Mesodermal cell (in vitro differentiated cells): ENCODE measurements at regions not wholly inside any gene's neighbourhood (a gene's known extent, or its start where the extent isn't known, plus 50 kb on each side); places are given as distances from the start of the nearest gene placed in this dataset.

Experiments
- H3K27ac ChIP-seq: 2 replicates; pipeline ENCODE4 v1.7.0; 2013; ENCODE audit warnings: mild to moderate bottlenecking, low read depth, low read length, moderate library complexity; ENCODE audit not compliant: severe bottlenecking
- H3K36me3 ChIP-seq: 2 replicates; pipeline ENCODE4 v1.7.1; 2013; ENCODE audit warnings: mild to moderate bottlenecking, low read length, moderate library complexity; ENCODE audit not compliant: control insufficient read depth, insufficient read depth
- H3K4me1 ChIP-seq: one replicate; pipeline ENCODE4 v1.7.1; 2013; ENCODE audit warnings: mild to moderate bottlenecking, low read length; ENCODE audit not compliant: insufficient read depth, control insufficient read depth, poor library complexity, severe bottlenecking
- H3K4me3 ChIP-seq: 2 replicates; pipeline ENCODE4 v1.7.0; 2013; ENCODE audit warnings: low read length, control low read depth, mild to moderate bottlenecking; ENCODE audit not compliant: insufficient read depth, poor library complexity, severe bottlenecking; ENCODE audit errors: extremely low read depth
- H3K9me3 ChIP-seq: 2 replicates; pipeline ENCODE4 v1.7.1; 2013; ENCODE audit warnings: mild to moderate bottlenecking, low read length, moderate library complexity; ENCODE audit not compliant: control insufficient read depth
- WGBS, 2 experiments: methylation state at CpG; one replicate each; pipeline ENCODE4 v1.1.5; 2013; ENCODE audit warnings: missing lambda C conversion rate in 2 of 2; ENCODE audit not compliant: insufficient coverage in 2 of 2; 5-methylcytosine and 5-hydroxymethylcytosine counted together

DNA sequence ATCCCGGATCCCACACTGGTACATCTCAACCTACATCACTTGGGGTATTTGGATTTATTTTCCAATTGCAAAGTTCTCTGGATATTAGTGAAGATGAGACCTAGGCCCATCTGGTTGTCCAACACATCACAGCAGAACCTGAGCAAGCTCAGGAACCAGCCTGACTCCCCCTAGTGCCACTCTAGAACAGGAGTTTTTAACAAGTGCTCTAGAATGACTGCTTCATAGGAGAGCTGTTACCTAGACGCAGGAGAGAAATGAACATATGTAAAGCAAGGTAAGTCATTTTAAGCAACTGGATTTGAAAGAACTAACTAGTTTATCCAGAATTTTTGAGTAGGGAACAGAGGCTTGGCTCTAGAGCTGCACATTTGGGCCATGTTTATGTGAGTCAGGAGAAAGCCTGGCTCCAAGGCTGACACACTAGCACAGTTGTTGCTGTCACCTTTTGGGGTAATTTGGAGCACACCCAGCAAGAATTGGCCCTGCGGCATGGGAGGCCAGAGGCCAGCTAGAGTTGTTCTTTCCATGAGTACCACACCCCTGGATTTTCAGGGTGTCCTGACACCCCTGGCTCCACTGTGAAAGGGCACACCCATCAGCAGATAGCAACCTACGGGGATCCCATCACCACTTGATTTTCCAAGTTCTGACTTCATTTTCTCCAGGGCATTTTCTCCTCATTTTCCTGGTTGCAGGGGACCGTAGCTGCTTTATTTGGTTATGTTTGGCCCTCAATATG is 110.9 kb upstream of the LPAR1 start:
- Histone ChIP-seq H3K4me1 (no peaks in the 10 kb centered on the region), H3K4me3 (no peak overlapping the region), H3K27ac (no peak overlapping the region), H3K36me3 (no peaks in the 10 kb centered on the region), H3K9me3 (no peaks in the 10 kb centered on the region)
- 93 to 100% methylated on average over 3 of the region's 5 CpGs for WGBS, 2 experiments

- 90% methylated on average over 4 to 5 of the region's 10 CpGs for WGBS, 2 experiments
- H3K9me3 ChIP-seq, result no peaks in the 10 kb centered on the region
Observed at GRCh38 chr9:111148052-111149017, 110.1 kb upstream of the LPAR1 start.

DNA sequence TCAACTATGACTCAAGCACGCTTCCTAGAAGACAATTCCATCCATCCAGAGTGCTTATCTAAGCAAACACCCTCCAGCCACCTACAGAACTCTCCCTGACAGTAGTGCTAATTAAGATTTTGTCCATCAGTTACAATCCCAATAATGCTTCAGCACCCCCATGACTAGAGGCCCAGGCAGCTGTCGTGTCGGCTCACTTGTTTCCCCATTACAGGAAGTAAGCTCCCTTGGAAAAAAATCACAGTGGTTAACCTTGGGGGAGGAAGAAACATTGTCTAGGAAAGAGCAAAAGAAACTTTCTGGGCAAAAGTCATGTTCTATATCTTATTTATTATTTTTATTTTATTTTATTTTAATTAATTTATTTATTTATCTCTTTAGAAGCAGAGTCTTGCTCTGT is 108.8 kb upstream of the LPAR1 start:
- no peaks in the 10 kb centered on the region for H3K36me3 ChIP-seq
- no peaks in the 10 kb centered on the region for H3K9me3 ChIP-seq
- no peak overlapping the region for H3K4me3 ChIP-seq
- H3K4me1 ChIP-seq, result no peaks in the 10 kb centered on the region
- no peak overlapping the region for H3K27ac ChIP-seq
- WGBS, 2 experiments, result 80 to 100% methylated on average over 1 to 3 of the region's 3 CpGs

More at GRCh38 chr9:111148052-111149017, 110.1 kb upstream of the LPAR1 start:
- Histone ChIP-seq H3K4me3 (no peak overlapping the region), H3K4me1 (no peaks in the 10 kb centered on the region), H3K36me3 (no peaks in the 10 kb centered on the region), H3K27ac (no peak overlapping the region)

DNA sequence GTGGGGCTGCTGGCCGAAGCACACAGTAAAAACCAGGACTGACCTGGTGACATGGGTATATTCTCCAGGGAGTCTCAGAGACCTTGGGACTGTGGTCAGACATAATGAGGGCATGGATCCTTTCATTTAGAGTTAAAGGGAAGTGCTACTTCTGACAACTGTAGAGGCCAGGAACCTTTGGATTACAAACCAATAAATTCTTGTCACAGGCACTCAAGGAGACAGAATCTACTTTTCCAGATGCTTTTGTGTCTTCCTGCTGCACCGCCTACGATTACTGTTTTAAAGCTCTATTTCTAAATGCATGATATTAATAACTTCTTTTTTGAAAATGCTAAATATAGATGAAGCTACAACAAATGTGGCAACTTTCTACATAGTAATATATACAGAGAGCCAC is 106.5 kb upstream of the LPAR1 start:
- Histone ChIP-seq H3K9me3 (no peaks in the 10 kb centered on the region), H3K4me3 (no peak overlapping the region), H3K4me1 (no peaks in the 10 kb centered on the region), H3K27ac (no peak overlapping the region), H3K36me3 (no peaks in the 10 kb centered on the region)
- 86 to 92% methylated on average over 1 of the region's 3 CpGs for WGBS, 2 experiments

DNA sequence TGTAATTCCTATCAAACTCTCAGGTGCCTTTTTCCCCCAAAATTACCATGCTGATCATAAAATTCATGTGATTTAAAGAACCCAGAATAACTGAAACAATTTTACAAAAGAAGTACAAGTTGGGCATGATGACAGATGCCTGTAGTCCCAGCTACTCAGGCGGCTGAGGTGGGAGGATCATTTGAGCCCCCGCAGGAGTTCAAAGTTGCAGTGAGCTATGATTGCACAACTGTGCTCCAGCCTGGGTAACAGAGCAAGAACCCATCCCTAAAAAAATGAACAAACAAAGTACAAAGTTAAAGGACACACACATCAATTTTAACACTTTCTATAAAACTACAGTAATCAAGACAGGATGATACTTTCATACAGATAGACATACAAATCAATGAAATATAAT is 97.9 kb upstream of the LPAR1 start:
- Histone ChIP-seq H3K9me3 (peaks cover 5% of the 10 kb centered on the region), H3K4me3 (no peak overlapping the region), H3K27ac (no peak overlapping the region), H3K4me1 (no peaks in the 10 kb centered on the region), H3K36me3 (no peaks in the 10 kb centered on the region)
- WGBS, 2 experiments, result 100% methylated on average over 2 of the region's 2 CpGs

DNA sequence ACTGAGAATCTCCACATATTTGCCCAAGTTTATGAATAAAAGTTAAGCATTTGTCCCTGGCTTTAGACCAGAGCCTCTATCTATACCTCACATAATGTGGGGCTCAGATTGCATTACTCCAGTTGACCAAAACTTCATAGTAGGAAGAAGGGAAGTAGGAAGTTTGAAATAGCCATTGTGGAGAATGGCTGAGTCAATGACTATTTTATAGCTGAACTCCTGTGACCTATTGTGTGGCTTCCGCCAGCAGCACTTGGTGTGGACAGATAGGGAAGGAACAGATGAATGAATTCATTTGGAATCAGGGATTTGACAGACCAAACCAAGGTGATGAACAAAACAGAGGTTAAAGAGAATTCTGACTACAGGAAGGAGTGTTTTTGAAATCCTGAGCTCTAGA is 92.9 kb upstream of the LPAR1 start:
- WGBS, 2 experiments, result 82% methylated on average over 1 of the region's 1 CpG; no CpG with 5 or more reads in 1 of the 2 experiments
- Histone ChIP-seq H3K4me1 (no peaks in the 10 kb centered on the region), H3K27ac (no peak overlapping the region), H3K4me3 (no peak overlapping the region), H3K9me3 (peaks cover 5% of the 10 kb centered on the region), H3K36me3 (no peaks in the 10 kb centered on the region)

DNA sequence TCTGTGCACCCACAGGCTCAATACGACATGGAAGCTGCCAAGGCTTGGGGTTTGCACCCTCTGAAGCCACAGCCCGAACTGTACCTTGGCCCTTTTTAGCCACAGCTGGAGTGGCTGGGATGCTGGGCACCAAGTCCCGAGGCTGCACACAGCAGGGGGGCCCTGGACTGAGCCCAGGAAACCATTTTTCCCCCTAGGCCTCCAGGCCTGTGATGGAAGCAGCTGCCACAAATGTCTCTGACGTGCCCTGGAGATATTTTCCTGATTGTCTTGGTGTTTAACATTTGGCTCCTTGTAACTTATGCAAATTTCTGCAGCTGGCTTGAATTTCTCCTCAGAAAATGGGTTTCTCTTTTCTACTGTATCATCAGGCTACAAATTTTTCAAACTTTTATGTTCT is 82.3 kb upstream of the LPAR1 start:
- no peak overlapping the region for H3K27ac ChIP-seq
- H3K9me3 ChIP-seq, result peaks cover 6% of the 10 kb centered on the region
- 80 to 87% methylated on average over 4 of the region's 4 CpGs for WGBS, 2 experiments
- H3K4me1 ChIP-seq, result no peaks in the 10 kb centered on the region
- no peaks in the 10 kb centered on the region for H3K36me3 ChIP-seq
- no peak overlapping the region for H3K4me3 ChIP-seq

DNA sequence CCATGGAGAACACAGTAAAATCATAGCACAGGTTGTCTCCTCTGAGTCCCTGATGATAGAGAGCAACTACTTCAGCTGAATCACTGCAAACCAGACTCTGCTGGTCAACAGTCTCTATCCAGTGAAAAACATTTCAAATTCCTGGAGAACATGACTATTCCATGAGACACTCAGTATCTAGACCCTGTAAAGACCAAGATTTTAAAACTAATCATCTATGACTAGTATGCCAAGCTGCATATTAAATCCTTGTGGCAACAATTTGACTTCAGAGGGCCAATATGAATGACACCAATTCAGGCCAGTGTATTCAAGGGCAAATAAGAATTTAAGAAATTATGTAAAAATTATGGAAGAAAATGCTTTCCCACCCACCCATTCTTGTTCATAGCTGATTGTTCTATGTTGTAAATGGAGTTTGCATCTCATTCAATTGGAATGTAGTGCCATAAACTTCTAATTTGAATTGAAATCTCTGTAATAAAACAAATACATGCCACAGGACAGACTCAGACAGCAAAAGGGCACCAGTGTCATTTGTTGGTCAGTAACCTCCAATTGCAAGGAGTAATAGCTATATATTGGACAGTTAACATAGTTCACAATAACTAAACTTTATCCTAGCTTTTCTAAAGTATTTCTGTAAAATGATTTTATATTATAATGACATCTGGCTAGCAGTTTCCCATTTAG is 80.1 kb upstream of the LPAR1 start:
- Histone ChIP-seq H3K27ac (no peak overlapping the region), H3K4me3 (no peak overlapping the region), H3K4me1 (peaks cover 3% of the 10 kb centered on the region), H3K36me3 (no peaks in the 10 kb centered on the region), H3K9me3 (peaks cover 6% of the 10 kb centered on the region)

GRCh38 chr9:111114486-111114885 is 76.2 kb upstream of the LPAR1 start:
- no peaks in the 10 kb centered on the region for H3K36me3 ChIP-seq
- no peaks in the 10 kb centered on the region for H3K9me3 ChIP-seq
- H3K4me3 ChIP-seq, result no peak overlapping the region
- no peak overlapping the region for H3K27ac ChIP-seq
- H3K4me1 ChIP-seq, result peaks cover 3% of the 10 kb centered on the region
- WGBS, 2 experiments, result no CpG with 5 or more reads among the region's 1 CpG

DNA sequence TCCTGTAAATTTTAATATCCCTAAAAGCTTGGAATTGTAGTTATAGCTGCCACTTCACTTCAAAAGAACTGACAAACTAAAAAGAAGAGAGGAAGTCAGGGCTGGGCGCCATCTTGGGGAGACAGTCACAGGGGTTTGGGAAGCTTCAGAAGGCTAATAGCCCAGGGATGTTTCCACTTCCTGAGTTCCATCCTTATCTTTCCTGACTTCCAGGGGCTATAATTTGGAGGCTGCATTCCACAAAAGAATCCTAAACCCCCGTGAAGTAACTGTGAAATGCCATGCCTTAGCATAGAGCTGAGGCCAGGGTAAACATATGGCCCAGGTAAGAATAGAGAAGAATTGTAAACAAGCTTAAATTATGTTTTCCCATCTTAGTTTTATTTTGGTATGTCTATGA is 75.4 kb upstream of the LPAR1 start:
- H3K4me3 ChIP-seq, result no peak overlapping the region
- H3K36me3 ChIP-seq, result no peaks in the 10 kb centered on the region
- peaks cover 6% of the 10 kb centered on the region for H3K4me1 ChIP-seq
- no peak overlapping the region for H3K27ac ChIP-seq
- no CpG with 5 or more reads among the region's 2 CpGs for WGBS, 2 experiments
- H3K9me3 ChIP-seq, result no peaks in the 10 kb centered on the region
